Upper lobe of left lung (tissue), 6 donors: ENCODE measurements at regions not wholly inside any gene's neighbourhood (a gene's known extent, or its start where the extent isn't known, plus 50 kb on each side); places are given as distances from the start of the nearest gene placed in this dataset.

Experiments
- ATAC-seq, 2 donors: fragments of 200-7000 bp; cut with Tn5 transposase; one replicate each; pipeline ENCODE4 v1.9.1; 2022; ENCODE audit warnings: mild to moderate bottlenecking in 2 of 2, moderate library complexity in 2 of 2; ENCODE audit not compliant: low FRiP score in 2 of 2
- DNase-seq, 2 donors: peaks; one replicate each; pipeline ENCODE4 v3.0.0-alpha.2; 2019 to 2020
- H3K27ac ChIP-seq, 4 donors: fragments of 200-600 bp; sonication (generic); one replicate each; pipeline ENCODE4 v1.5.1; 2016 to 2019
- H3K27me3 ChIP-seq, 4 donors: fragments of 200-600 bp; sonication (generic); one replicate each; pipeline ENCODE4 v1.5.1; 2017 to 2019
- H3K36me3 ChIP-seq, 4 donors: fragments of 200-600 bp; sonication (generic); one replicate each; pipeline ENCODE4 v1.5.1; 2016 to 2019
- H3K4me1 ChIP-seq, 4 donors: fragments of 200-600 bp; sonication (generic); one replicate each; pipeline ENCODE4 v1.5.1; 2018 to 2019
- H3K4me3 ChIP-seq, 4 donors: fragments of 200-600 bp; sonication (generic); one replicate each; pipeline ENCODE4 v1.5.1; 2017 to 2019; ENCODE audit warnings: mild to moderate bottlenecking in 2 of 4, moderate library complexity in 1 of 4
- H3K9me3 ChIP-seq, 4 donors: fragments of 200-600 bp; sonication (generic); one replicate each; pipeline ENCODE4 v1.5.1; 2018 to 2019
- EP300 ChIP-seq, 4 donors: sonication (generic); formaldehyde crosslinking; IDR thresholded peaks; one replicate each; pipeline ENCODE4 v1.5.1; 2017; ENCODE audit warnings: antibody characterized with exemption in 4 of 4, control low read depth in 2 of 4
- POLR2A ChIP-seq, 4 donors: fragments of 450-650 bp; IDR thresholded peaks; one replicate each; pipeline ENCODE4 v1.5.1; 2016 to 2017; ENCODE audit warnings: antibody characterized with exemption in 4 of 4, mild to moderate bottlenecking in 2 of 4
- POLR2AphosphoS5 ChIP-seq, 2 donors: sonication (generic); formaldehyde crosslinking; IDR thresholded peaks; one replicate each; pipeline ENCODE4 v1.5.1; 2017; ENCODE audit warnings: antibody characterized with exemption in 2 of 2
- WGBS, 2 donors: methylation state at CpG; one replicate each; pipeline ENCODE4 v1.1.5; 2017 to 2018; 5-methylcytosine and 5-hydroxymethylcytosine counted together
- small RNA-seq, 4 donors: library from RNA; depleted of rRNA; stranded (forward); fragments of <200 nt; gene quantifications; one replicate each; pipeline ENCODE3, GENCODE V24; 2016
- TF ChIP-seq, protein P1 (sequence below), 6 experiments: fragments of 450-650 bp in 4 of 6; fragments of 200-600 bp in 2 of 6; sonication (generic) in 2 of 6; IDR thresholded peaks; one replicate each; pipeline ENCODE4 v1.5.1; 2016 to 2019; ENCODE audit warnings: antibody characterized with exemption in 6 of 6
- donor health status: DM: no; HTN: no; CAD: no; lungs with moderate emphysema.
- donor health status: DM: no; HTN: yes; CAD: no; lungs with severe emphysema.

- ATAC-seq (no peak), DNase-seq (no peak)
- Histone ChIP-seq H3K4me3 (no peak overlapping the region), H3K36me3 (no peaks in the 10 kb centered on the region), H3K27me3 (no peaks in the 10 kb centered on the region), H3K27ac (no peak overlapping the region), H3K4me1 (peaks cover 0 to under 1% (median 0%) of the 10 kb centered on the region in 4 donors), H3K9me3 (no peaks in the 10 kb centered on the region)
- TF ChIP-seq POLR2A (IDR thresholded peaks at IDR 0.05), result no peak
- no peak for TF ChIP-seq POLR2AphosphoS5 (IDR thresholded peaks at IDR 0.05)
- TF ChIP-seq EP300 (IDR thresholded peaks at IDR 0.05), result no peak
- TF ChIP-seq, protein P1, sequence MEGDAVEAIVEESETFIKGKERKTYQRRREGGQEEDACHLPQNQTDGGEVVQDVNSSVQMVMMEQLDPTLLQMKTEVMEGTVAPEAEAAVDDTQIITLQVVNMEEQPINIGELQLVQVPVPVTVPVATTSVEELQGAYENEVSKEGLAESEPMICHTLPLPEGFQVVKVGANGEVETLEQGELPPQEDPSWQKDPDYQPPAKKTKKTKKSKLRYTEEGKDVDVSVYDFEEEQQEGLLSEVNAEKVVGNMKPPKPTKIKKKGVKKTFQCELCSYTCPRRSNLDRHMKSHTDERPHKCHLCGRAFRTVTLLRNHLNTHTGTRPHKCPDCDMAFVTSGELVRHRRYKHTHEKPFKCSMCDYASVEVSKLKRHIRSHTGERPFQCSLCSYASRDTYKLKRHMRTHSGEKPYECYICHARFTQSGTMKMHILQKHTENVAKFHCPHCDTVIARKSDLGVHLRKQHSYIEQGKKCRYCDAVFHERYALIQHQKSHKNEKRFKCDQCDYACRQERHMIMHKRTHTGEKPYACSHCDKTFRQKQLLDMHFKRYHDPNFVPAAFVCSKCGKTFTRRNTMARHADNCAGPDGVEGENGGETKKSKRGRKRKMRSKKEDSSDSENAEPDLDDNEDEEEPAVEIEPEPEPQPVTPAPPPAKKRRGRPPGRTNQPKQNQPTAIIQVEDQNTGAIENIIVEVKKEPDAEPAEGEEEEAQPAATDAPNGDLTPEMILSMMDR (IDR thresholded peaks at IDR 0.05), result no peak
These were observed 150.2 kb downstream of the GNAI1 start for GRCh38 chr7:80284855-80285254.

GRCh38 chr7:80279760-80280159 lies 145.1 kb downstream of the GNAI1 start:
- ATAC-seq (no peak), DNase-seq (no peak)
- no peak for TF ChIP-seq EP300 (IDR thresholded peaks at IDR 0.05)
- TF ChIP-seq POLR2A (IDR thresholded peaks at IDR 0.05), result no peak
- TF ChIP-seq POLR2AphosphoS5 (IDR thresholded peaks at IDR 0.05), result no peak
- TF ChIP-seq, protein P1 (IDR thresholded peaks at IDR 0.05), result no peak

DNA sequence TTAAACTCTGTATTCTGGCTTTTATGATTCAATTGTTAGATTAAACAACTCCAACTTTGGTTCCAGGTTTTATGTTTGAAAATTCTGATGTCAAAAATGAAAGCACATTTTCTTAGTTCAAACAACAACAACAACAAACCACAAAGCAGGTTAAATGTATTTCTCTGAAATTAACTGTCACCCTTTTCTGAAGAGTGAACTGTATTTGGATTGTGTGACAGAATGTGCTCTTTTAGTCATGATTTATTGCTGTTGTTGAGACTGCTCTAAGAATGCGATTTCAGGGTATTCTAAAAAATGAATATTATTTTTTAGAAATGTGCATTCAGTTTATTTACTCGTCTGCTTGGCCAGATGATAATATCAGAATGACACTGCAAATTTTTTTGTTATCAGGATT lies 144.1 kb downstream of the GNAI1 start:
- Histone ChIP-seq H3K4me3 (no peak overlapping the region), H3K36me3 (no peaks in the 10 kb centered on the region), H3K27me3 (no peaks in the 10 kb centered on the region), H3K27ac (peak overlapping the region in 1 of 4 donors; percentile 23), H3K4me1 (peaks cover 0 to 23% (median 13%) of the 10 kb centered on the region in 4 donors), H3K9me3 (no peaks in the 10 kb centered on the region)
- TF ChIP-seq POLR2A (IDR thresholded peaks at IDR 0.05), result no peak
- TF ChIP-seq, protein P1 (IDR thresholded peaks at IDR 0.05), result no peak
- TF ChIP-seq EP300 (IDR thresholded peaks at IDR 0.05), result no peak
- no peak for TF ChIP-seq POLR2AphosphoS5 (IDR thresholded peaks at IDR 0.05)
- ATAC-seq, result no peak
- DNase-seq, result no peak
- 71 to 72% methylated on average over 2 of the region's 2 CpGs for WGBS, 2 donors

More at GRCh38 chr7:80279760-80280159, 145.1 kb downstream of the GNAI1 start:
- no peak overlapping the region for H3K4me3 ChIP-seq
- H3K27me3 ChIP-seq, result no peaks in the 10 kb centered on the region
- WGBS, 2 donors, result 58 to 61% methylated on average over 5 of the region's 5 CpGs
- H3K27ac ChIP-seq, result no peak overlapping the region
- no peaks in the 10 kb centered on the region for H3K36me3 ChIP-seq
- H3K4me1 ChIP-seq, result peaks cover 0 to 23% (median 13%) of the 10 kb centered on the region in 4 donors
- H3K9me3 ChIP-seq, result no peaks in the 10 kb centered on the region

DNA sequence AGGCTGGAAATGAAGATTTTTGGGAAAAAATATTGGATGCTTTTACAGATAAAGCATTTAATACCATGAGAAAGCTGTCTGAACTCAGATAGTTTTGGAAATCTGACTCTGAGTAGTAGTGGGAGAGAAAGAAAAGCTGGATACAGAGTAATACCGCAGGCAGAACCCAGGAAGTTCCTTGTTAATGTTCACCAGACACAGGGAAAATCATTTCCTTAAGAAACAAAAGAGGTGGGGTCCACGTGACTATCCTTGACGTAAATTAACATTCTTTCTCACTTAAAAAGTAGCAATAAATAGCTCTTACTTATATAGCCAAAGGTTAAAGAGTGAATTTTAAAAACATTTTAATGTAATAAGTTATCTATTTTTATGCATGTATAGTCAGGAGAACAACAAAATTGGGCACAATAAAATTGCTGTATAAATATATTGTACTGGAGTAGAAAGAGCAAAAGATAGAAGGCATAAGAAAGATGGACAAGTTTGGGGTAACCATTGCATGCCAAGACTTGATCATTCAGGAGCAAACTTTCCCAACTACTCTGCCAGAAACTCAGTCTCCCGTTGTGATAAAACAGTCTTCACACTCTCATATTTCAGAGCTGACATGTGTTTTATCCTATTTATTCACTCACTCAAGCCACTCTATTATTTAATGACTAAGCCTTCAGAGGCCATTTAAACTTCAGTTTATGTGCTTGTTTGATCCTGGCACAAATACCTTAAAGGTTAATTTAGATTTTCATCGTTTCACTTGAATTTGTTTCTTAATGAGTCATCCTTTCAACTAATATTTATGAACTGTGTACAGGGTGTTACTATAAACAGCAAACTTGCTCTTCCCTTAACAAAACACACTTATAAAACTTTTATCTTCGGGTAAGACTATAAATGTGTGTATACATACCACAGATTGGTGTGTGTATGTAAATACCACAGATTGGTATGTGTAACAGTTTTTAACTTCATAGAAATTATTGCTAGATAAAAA lies 143.1 kb downstream of the GNAI1 start:
- H3K4me1 ChIP-seq, result peaks cover 0 to 23% (median 13%) of the 10 kb centered on the region in 4 donors
- no peaks in the 10 kb centered on the region for H3K36me3 ChIP-seq
- DNase-seq (no peak), ATAC-seq (no peak)
- peak overlapping the region in 3 of 4 donors; percentile 23 to 63 (median 31) for H3K27ac ChIP-seq
- 29 to 31% methylated on average over 6 of the region's 6 CpGs for WGBS, 2 donors
- no peaks in the 10 kb centered on the region for H3K9me3 ChIP-seq
- no peaks in the 10 kb centered on the region for H3K27me3 ChIP-seq
- TF ChIP-seq POLR2AphosphoS5 (IDR thresholded peaks at IDR 0.05) (no peak), POLR2A (IDR thresholded peaks at IDR 0.05) (no peak), EP300 (IDR thresholded peaks at IDR 0.05) (no peak)
- TF ChIP-seq, protein P1 (IDR thresholded peaks at IDR 0.05), result no peak
- no peak overlapping the region for H3K4me3 ChIP-seq

Small RNAs in the stretch of these regions (small RNA-seq; reads per million reads assigned to genes)
- 0 reads per million in 4 donors for gene RN7SL35P
- 0 to 0.29 (median 0) reads per million in 4 donors for gene SNRPBP1
